Suppressor macrophage treated with lipopolysaccharide for 1 hour (primary cell): ENCODE measurements at regions not wholly inside any gene's neighbourhood (a gene's known extent, or its start where the extent isn't known, plus 50 kb on each side); places are given as distances from the start of the nearest gene placed in this dataset.

Experiments
- DNase-seq, 3 donors: peaks; one replicate each; pipeline ENCODE4 v3.0.0-alpha.2; 2020 to 2022

DNA sequence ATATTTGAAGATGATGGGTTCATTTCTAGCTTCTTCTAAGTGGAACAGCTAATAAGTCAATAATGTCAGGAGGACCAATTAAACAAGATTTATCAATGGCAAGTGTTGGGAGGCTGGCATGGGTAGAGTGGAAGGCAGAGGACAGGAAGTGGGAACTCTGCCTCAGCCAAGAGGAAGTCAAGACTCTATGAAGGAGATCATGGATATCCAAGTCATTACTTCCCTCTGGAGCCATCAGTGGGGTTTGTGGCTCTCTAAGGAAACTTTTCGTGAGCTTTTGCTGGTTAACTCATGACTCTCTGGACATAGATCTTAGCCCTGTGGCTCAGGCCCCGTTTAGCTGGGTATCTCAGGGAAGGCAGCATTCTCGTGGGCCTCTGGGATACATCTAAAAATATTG lies 410.4 kb upstream of the ID2 start:
- peak in 2 of 3 donors; percentile 31 to 40 for DNase-seq

DNA sequence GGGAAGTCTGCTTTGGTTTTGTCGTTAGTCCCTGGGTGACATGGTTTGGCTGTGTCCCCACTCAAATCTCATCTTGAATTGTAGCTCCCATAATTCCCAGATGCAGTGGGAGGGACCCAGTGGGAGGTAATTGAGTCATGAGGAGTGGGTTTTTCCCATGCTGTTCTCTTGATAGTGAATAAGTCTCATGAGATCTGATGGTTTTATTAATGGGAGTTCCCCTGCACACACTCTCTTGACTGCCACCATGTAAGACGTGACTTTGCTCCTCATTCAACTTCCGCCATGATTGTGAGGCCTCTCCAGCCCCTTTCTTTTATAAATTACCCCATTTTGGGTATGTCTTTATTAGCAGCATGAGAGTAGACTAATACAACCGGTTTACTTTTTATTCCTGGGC lies 405.8 kb upstream of the ID2 start:
- DNase-seq, result peak; percentile 61 to 77 (median 64)

DNA sequence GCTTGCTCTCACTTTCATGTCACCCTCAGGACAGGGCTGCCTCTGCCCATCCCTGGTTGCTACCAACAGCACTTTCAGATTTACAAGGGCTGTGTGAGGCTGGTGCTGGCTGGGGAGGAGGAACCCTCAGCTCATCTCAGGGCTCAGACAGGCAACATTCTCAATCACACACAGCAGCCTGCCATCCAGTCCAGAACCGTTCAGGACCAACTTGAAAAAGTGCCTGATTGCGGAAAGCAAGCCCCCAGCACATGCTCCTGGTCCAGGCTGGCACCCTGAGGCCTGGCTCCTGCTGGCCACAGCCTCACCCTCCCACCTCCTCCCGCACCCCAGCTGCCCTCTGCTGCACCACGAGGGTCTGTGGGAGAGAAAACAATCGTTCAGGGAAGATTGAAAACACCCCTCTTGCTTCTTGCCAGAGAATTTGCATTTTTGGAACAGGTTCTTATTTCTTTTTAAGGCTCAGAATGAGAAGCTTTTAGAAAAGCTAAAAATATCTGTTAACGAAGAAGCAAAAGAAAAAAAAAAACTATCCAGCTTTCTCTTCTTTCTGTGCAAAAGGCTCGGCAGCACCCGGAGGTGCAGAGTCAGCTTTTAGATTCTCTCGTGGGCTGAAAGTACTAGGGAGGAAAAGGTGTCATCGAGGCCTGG lies 403.8 kb upstream of the ID2 start:
- no peak for DNase-seq

DNA sequence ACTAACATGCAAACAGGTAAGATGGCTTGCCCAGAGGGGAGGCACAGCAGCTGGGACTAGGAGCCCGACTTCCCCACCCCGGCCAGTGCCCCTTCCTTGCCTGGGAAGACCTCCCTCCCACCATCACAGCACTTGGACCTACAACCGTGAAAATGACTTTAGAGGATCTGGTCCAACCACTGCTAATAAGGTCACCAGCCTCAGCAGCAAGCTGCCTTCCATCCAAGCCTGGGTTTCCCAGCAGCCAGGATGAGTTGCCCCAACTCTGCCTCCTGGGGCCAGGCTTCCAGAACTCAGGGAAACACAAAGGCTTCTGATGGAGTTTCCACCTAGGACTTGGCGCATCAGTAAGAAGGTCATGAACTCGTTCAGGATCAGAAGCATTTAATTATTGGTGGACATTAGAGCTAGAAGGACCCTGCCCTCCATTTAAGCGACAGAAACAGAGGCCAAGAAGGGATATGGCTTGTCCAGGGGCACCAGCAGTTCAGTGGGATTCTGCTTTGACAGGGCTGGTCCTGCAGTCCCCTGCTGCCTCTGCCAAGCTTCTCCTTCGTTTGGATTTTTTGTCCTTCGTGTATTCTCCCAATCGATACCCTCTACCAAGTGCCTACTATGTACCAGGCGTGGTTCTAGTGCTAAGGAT lies 403.0 kb upstream of the ID2 start:
- DNase-seq, result no peak

DNA sequence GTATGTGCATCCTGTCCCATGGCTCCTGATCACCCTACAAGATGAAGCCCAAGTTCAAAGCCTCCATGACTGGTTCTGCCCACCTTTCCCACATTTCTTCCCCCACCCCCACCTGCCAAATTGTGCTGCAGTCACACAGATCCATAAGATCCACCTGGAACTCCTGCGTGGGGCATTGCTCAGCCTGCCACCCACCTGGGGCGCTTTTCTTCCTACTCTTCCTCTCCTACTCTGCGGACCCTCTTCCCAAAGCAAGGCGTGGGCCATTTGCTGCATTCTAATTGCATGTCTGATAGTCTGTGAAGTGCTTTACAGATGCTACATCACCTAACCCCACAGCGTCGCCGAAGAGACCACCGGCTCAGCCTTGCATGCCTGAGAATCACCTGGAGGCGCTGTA lies 402.4 kb upstream of the ID2 start:
- no peak for DNase-seq

DNA sequence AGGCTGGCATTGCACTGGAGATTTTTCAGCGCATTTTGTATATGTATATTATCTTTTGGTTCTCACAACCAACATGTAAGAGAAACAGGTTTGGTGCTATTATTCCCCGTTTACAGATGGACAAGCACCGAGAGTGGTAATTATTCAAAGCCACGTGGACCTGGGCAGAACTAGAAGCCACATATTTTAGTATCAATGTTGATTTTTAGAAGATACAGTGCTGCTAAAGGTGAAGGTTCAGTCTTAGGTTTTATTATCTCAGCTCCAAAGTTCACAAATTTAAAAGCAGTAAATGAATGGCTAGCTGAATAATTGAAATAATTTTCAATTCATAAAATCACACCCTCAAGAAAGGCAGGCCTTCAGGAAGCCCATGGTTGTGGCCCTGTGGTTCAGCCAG lies 400.6 kb upstream of the ID2 start:
- no peak for DNase-seq

DNA sequence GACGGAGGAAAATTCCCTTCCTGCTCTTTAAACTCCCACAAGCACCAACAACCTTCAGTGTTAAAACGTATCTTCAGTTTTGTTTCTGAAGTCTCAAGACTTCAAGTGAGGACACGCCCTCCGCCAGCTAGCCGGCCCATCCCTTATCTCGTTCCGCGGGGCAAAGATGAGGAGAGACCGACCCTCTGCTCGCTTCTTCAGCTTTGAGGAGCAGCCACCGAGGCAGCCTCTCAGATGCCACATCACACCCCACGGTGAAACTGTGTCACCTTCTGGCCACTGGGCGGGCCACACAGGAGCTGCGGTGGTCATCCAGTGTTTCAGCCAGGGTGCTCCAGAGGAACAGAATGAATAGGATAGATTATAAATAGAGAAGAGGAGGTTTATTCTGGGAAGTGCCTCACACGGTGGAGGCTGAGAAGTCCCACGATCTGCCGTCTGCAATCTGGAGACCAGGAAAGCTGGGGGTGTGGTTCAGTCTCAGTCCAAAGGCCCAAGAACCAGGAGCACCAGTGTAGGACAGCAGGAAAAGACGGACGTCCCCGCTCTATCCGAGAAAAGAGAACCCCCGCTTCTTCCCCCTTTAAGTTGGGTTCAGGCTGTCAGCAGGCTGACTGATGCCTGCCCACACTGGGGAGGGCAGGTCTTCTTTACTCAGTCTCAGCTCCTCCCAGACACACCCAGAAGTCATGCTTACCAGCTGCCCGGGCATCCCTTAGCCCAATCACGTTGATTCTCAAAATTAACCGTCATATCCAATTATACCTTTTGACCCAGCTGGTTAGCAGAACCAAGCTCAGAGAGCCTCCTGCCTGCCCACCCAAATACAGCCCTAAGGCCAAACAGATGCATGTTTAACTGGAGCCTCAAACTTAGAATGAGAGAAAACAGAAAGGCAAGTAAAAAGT lies 399.7 kb upstream of the ID2 start:
- no peak for DNase-seq

DNA sequence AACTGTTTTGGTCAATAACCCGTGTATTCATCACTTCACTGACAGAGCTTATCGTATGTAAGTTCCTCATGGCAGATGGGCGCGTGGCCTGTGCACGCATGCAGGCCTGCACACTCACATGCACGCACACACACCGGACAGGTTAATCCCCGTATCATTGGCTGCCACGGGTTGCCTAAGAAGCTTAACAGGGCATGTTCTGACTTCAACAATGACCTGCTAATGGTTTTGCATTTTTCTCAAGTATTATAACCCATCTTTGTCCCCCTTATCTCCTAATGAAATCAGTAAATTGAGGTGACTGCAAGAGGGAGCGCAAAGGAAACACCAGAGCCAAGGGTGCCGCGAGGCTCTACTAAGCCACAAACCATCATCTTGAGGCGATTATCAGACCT lies 399.0 kb upstream of the ID2 start:
- DNase-seq, result no peak

DNA sequence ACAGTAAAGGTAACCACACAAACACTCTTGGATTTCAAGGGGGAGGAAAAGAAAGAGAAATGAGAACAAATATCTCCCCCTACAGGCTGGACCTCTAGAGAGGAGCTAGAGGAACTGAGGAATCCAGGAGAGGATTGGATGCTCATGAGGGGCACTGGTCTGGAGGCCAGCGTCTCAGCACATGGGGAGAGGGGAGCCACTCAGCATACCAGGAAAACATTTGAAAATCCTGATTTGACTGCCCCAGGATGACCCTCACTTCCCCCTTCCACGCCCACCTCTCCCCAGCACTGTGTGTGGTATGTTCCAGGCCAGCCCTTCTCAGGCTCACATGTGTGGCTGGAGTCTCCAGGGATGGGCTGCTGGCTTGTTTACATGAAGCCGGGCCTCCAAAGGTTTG lies 396.8 kb upstream of the ID2 start:
- peak; percentile 39 to 46 (median 40) for DNase-seq

DNA sequence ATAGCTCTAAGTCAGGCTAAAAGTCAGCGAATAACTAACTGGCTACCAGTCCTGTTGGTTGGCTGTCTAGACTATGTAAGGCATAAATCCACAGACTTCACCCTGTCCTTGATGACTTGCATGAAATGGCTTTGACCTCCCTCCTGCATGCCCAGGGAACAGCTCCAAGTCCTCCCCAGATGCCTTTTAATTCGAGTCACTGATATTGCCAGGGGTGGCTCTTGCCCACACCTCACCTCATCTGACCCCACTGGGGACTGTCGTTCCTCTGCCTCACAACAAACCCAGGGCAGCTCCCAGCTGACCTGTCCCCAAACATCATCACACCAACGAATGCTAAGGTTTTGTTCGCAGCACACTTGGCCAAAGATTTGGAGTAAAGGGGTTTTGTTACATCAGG lies 396.0 kb upstream of the ID2 start:
- DNase-seq, result no peak

DNA sequence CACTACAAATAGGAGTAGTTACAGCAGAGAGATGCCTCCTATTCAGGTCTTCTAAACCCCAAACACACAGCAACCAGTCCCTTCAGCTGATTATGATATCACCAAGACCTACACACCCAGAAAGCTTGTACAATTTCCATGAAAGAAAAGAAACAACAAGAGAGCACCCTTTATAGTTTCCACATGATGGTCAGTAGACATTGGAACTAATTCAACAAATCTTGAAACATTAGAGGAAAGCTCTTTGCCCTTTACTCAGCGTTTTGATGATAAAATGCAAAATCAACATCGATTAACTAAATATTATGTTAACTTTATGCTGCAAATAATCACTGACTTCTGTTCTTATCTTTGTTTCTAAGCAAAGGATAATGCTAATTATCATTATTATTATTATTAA lies 393.6 kb upstream of the ID2 start:
- DNase-seq, result no peak

DNA sequence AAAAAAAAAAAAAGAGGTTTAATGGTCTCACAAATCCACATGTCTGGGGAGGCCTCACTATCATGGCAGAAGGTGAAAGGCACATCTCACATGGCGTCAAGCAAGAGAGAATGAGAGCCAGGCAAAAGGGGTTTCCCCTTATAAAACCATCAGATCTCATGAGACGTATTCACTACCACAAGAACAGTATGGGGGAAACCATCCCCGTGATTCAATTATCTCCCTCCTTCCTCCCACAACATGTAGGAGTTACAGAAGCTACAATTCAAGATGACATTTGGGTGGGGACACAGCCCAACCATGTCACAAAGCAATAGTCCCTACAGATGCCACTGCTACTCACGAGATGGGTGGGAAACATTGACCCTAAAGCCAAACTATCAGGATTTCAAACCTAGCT lies 392.7 kb upstream of the ID2 start:
- DNase-seq, result no peak

DNA sequence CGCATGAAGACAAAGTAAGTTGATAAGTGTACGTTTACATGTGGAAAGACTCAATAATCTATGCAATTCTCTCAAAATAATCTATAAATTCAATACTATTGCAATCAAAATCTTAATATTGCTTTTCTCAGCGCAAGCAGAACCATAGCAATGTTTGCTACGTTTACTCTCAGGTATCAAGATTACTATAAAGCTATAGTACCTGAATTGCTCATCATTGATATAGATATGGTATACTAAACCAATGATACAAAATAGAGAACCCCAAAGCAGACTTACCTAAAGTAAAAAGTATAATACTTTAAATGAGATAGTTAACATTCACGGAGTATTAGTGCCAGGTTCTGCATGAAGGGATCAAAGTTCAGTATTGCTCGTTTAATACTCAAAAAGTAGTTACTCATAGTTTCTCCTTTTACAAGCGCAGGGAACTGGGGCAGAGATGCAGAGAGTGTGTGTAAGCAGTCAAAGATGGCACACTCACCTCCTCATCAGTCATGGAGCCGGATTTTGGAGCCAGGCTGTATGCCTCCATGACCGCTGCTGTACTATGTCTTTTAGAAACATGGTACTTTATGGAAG lies 391.0 kb upstream of the ID2 start:
- no peak for DNase-seq

DNA sequence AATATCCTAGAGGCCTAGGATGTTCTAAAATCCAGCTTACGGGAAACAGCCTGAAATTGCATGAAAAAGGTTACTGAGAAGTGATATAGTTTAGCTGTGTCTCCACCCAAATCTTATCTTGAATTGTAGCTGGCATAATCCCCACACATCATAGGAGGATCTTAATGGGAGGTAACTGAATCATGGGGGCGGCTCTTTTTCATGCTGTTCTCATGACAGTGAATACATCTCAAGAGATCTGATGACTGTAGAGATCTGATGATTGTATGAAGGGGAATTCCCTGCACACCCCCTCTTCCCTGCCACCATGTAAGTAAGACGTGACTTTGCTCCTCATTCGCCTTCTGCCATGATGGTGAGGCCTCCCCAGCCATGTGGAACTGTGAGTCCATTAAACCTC lies 385.6 kb upstream of the ID2 start:
- DNase-seq, result peak; percentile 84 to 91 (median 85)

DNA sequence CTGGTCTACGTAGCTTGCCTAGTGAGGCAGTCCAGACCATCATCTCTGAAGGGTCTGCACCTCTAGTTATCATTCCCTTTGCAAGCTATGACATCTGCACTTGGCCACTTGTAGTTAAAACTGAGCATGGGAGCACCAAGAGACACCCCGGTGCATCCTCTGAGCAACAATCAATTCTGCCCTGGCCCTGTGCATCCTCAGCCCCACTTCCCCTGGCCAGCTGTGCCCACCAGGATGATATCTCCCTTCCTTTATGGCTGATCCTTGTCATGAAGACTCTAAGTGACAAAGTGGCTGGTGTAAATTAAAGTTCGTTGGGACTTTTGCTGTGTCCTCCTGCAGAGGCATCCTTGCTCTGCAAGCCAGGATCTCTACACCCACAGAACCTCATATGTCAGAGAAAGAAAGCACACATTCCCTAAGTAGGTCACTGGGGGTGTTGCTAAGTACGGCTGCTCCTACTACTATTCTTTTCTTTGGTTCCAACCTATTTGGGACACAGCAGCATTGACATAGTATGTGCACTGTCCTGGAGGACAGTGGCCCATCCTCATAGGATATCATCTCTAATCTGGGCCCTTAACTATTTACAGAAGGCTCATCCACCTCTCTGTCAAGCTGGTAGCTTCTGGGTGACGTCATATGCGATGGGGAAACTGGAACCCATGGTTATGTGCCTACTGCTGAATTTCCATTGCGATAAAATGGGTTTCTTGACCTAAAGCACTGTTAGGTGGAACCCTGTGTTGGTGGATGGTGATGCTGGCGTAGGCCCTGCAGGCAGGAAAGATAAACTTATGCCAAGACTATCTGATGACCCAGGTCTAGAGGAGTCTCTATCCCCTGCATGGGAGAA lies 384.3 kb upstream of the ID2 start:
- peak; percentile 44 to 61 (median 49) for DNase-seq

DNA sequence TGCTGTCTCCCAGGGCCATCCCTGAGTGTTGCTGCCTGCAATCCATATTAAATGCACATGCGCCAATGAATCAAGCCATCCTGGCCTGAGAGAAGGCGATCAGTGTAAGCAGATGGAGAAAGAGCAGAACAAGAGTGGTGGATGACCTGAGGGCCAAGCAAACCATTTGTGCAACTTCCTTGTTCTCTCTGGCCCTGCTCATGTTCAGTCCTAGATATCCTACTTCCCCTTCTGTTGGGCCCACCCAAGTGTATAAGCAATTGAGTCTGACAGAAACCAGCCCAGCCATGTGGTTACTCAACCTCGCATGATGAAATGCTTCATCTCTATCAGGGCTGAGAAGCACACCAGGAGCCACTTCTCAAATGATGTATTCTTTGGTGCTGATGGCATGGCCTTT lies 383.1 kb upstream of the ID2 start:
- DNase-seq, result peak; percentile 90 to 96 (median 95)

DNA sequence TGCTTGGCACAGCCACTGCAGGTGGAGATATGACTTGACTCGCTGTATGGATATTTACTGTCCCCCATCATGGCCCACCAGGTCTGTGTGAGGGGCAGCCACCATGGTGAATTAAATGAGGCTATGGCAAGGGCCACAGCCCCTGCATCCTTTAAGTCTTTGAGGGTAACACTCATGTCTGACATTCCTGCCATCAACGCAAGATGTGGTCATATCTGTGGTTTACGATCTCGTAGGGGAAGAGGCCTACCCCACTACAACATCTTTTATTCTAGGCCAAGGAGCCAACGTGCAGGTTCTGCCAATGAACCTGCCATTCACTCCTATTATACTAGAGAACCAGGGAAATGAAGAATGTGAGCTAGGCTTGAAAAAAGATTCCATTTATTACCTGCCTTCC lies 381.6 kb upstream of the ID2 start:
- DNase-seq, result no peak

DNA sequence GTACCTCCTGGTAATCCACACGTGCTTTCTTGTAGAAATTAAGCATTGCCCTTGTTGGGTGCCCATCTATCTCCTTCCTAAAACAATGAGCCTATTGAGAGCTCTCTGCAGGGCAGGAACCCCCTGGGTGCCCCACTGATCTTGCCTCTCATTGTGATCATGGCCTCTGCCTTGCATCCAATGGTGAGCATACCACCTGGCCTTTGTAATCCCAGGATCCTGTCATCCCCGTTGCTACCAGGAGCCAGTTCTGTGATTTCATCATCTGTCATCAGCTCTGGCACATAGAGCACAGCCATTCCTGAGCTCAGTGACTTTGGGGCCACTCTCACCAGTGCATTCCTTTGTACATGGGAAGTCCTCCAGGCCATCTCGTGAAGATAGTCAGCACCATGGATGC lies 381.0 kb upstream of the ID2 start:
- no peak for DNase-seq

DNA sequence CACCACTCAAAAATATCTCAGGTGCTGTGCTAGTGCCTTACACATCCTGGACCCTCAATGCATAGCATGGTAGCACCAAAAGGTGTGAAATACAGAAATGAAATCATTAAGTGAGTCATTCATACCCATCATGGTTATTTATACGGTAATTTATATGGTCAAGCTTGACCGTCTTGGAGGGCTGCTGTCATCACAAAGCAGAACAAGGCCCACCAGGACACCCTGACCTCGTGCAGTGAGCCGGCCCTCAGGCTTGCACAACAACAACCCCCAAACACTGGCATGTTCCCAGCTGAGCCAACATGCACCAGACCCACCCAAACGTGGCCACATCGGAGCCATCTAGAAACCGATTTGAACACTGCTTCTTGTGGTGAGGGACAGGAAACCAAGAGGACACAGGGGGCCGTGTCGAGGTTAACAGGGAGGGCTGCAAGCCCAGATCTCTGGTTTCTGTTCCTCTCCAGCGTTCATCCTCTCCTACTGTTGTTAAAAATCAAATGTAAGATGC lies 378.5 kb upstream of the ID2 start:
- peak; percentile 82 to 85 (median 82) for DNase-seq

DNA sequence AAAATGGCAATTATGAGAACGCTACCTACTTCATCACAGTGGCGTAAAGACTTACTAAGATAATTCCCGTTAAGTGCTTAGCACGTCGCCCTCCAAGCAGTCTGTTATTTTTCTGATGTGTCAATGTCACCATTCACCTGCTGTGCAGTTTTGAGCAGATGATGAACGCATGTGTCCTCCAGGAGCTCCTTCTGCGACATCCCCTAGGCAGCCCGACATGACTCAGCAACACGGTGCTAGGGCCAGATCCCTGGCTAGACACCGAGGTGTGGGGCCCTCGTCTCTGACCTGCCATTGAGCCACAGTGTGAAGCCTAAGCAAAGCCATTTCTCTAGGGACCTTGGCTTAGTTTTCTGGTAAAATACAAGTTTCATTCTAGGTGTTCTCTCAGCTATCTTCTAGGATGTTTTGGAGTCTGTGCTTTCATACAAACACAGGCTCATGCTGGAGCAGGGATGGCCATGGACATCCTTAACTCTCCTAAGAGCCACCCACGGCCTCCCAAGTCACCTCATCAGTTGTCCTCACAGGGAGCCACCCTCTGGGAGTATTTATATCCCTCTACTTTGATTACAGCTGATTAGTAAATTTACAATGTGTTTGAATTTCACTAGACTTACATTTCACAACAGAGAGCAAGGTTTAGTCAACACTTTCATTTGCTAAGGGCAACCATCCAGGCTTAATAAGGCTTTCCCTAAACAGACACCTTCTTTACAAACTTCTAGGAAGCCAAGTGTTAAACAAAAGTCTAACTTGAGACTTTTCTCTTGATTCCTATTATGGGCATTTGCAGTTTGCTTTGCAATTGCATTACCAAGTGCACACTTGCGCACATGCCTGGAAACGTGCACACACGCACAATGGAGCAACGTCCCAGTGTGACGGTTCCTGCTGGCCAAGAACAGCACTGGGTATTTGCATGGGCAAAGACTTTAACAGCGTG lies 376.8 kb upstream of the ID2 start:
- DNase-seq, result peak in 1 of 3 donors; percentile 27
